HG02798 (cell line): ENCODE measurements at regions not wholly inside any gene's neighbourhood (a gene's known extent, or its start where the extent isn't known, plus 50 kb on each side); places are given as distances from the start of the nearest gene placed in this dataset.

Experiments
- ATAC-seq: cut with Tn5 transposase; IDR thresholded peaks from one replicate; pipeline ENCODE4 v1.9.1; 2021; ENCODE audit warnings: mild to moderate bottlenecking; ENCODE audit not compliant: unreplicated experiment, poor library complexity

- ATAC-seq: no peak
These were observed 51.7 kb upstream of the RTL1 start for GRCh38 chr14:100955201-100955600.

- ATAC-seq: no peak
These were observed 59.0 kb upstream of the RTL1 start for GRCh38 chr14:100962494-100962893.

- ATAC-seq: no peak
These were observed 61.8 kb upstream of the RTL1 start for GRCh38 chr14:100965296-100965695.

DNA sequence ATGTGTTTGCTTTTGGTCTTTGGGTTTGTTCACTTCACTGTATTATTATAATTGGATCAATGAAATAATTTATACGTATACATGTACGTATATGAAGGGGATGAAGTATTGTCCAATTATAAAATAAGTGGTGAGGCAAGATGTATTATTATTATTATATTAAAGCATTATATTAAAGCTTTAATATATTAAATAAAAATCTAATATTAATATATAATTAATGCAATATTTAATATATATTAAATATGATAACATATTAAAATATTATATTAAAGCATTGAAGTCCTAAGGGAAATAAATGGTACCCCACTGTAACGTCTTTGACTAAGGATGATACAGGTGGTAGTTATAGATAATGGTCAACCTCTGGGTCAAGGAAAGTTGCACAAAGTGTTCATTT lies 63.7 kb upstream of the RTL1 start:
- no peak for ATAC-seq

GRCh38 chr14:100967930-100968329 lies 64.4 kb upstream of the RTL1 start:
- no peak for ATAC-seq

DNA sequence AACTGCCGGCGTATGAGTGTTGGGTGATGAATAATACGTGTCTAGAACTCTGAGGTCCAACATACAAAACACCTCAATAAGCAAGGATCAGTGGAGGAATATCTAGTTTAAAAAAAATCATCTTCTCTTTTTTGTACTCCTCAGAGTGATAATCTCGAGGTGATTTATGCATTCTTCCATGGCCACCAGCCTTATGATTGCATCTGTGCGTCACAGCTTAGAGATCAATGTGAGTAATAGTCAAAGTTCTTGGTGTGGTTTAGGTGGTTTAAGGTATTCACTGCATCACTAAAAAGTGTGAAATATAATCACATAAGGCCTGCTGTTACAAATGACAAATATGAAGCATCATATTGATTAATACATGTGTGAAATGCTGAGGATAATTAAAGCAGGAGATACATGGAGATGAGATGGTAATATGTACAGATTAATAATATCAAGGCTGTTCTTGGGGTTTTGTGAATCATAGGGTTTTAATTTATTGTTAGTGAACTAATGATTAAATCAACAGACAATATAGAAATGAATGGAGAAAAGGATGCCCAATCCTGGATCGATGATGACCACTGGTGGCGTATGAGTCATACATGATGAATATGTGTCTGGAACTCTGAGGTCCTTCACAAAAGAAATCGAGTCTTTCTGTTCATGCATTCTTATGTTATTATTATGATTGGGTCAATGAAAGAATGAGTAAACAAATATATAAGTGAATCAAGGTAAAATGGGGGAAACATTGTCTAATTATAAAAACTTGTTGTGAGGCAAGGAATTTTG lies 68.8 kb upstream of the RTL1 start:
- no peak for ATAC-seq

GRCh38 chr14:100975671-100976070 lies 72.1 kb upstream of the RTL1 start:
- ATAC-seq: no peak

GRCh38 chr14:100979079-100979478 lies 75.6 kb upstream of the RTL1 start:
- ATAC-seq: no peak

GRCh38 chr14:100979780-100980179 lies 76.3 kb upstream of the RTL1 start:
- ATAC-seq: no peak

DNA sequence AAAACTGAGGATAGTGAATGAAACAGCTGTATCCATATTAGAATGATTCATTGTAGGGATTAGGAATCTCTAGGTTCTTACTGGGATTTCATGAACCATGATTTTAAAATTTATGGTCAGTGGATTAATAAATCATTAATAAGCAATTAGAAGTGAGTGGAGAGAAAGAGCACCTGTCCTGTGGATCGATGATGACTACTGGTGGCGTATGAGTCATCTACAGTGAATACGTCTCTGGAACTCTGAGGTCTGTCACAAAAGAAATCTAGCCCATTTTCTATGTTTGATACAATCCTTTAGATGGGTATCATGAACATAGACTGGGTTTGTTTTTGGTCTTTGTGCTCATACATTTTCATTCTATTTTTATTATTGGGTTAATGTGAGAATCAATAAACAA lies 77.3 kb upstream of the RTL1 start:
- ATAC-seq: no peak

DNA sequence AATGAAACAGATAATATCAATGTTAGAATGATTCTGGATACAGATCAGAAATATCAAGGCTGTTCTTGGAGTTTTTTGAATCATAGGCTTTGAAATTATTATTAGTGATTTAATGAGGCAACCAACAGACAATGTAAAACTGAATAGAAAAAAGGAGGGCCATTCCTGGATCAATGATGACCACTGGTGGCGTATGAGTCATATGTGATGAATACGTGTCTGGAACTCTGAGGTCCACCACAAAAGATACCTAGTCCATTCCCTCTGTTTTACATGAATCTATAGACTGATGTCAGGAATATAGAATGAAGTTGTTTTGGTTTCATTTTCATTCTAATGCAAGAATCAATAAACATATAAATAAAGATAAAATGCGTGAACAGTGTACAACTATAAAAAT lies 78.3 kb upstream of the RTL1 start:
- no peak for ATAC-seq

DNA sequence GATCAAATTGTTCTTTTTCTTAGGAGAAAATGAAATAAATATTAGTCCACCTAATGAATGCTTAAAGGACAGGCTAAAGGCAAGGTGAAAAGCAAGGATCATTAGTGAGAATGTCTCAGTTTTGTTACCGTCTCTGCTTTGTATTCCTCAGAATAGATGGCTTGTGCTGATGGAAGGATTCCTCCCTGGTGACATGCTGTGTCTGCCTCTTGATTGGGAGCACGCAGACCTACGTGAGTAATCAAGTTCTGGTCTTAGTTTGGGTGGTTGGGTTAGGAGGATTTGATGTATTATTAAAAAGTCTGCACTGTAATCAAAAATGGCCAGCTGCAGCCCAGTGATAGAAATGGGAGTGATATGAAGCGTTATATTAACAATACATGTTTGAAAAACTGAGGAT lies 78.8 kb upstream of the RTL1 start:
- no peak for ATAC-seq

- no peak for ATAC-seq
These were observed 79.2 kb upstream of the RTL1 start for GRCh38 chr14:100982762-100983161.

- no peak for ATAC-seq
These were observed 80.2 kb upstream of the RTL1 start for GRCh38 chr14:100983710-100984109.

DNA sequence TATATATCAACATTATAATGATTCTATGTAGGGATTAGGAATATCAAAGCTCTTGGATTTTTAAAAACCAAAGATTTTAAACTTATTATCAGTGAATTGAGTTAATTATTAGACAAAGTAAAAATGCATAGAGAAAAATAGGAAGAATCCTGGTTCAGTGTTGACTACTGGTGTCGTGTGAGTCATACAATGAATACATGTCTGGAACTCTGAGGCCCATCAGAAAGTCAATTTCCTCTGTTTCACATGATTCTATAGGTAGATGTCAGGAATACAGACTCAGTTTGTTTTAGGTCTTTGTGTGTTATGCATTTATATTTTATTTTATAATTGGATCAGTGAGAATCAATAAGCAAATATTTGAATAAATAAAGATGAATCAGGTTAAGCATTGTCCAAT lies 84.5 kb upstream of the RTL1 start:
- no peak for ATAC-seq

GRCh38 chr14:100988411-100988900 lies 84.9 kb upstream of the RTL1 start:
- no peak for ATAC-seq

GRCh38 chr14:100988956-100989355 lies 85.4 kb upstream of the RTL1 start:
- no peak for ATAC-seq

GRCh38 chr14:100989924-100990323 lies 86.4 kb upstream of the RTL1 start:
- ATAC-seq: no peak

GRCh38 chr14:100994082-100994481 lies 90.6 kb upstream of the RTL1 start:
- no peak for ATAC-seq

DNA sequence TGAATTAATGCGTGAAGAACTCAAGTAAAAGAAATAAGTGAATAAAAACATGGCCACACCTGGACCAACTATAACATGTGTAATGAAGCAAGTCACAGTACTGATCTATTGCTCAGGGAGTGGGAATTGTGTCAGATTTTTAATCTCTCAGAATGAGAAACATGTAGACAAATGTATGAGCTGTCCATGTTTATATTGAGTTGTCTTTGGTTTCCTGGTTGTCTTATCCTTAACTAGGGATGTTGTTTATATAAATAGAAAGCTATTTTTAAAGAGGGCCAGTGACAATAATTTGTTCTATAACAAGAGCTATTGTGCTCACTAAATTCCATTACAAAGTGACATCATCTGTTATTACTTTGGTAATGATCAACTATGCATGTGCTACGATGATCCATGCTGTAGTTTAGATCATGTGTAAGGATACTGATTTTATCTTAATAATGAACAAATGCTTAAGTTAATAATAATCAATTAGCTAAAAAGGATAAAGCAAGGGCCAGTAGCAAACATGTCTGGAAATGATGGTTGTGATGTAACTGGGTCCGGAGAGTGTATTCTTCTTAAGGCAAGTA lies 91.3 kb upstream of the RTL1 start:
- no peak for ATAC-seq

DNA sequence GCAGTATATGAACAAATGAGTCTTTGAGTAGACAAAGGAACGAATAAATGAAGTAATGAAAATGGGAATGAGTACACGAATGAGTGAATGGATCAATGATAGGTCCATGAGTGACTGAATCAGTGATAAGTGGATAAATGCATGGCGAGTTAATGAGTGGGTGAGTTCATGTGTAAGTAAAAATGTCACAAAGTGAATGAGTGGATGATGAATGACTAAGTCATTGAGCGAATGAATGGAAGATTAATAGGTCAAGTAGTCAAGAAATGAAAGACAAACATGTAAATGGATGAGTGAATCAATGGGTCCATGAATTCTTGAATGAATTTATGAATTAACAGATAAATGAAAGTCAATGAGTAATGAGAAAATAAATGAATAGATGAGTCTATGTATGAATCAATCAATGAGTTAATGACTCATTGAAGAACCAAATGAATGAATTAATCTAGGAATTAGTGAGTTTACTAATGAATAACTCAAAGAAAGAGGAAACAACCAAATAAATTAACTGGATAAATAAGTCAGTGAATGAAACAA lies 97.3 kb upstream of the RTL1 start:
- no peak for ATAC-seq
